ENCODE measurements at regions not wholly inside any gene's neighbourhood (a gene's known extent, or its start where the extent isn't known, plus 50 kb on each side); places are given as distances from the start of the nearest gene placed in this dataset.
A peak's percentile ranks its signal among the peaks of the same experiment; 100 is the strongest.

DNA sequence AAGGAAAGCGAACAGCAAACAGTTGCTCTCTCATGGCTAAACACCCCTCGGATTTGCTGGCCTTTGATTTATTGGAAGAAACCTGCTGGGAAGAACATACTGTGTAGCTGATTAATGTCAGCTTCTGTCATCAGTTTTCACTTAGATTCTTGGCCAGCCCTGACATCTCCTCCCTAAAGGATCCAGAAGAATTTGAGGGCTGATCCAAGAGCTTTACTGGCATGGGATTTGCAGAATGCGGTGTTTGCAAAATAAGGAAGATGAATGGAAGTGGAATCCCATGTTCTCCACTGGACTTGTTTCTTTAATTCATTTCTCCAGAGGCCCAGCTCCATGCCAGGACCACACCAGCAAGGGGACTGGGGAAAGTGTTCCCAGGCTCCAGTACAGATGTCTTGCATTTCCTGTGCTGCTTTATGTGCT lies 80.5 kb downstream of the RDH14 start:
- Histone ChIP-seq H3K36me3 (no peaks in the 10 kb centered on the region), H3K9me3 (replicated peaks) (no peaks in the 10 kb centered on the region), H3K27me3 (no peaks in the 10 kb centered on the region; the same call in 1 of the 2 replicates), H3K27ac (no peak overlapping the region), H3K4me1 (no peaks in the 10 kb centered on the region), H3K4me3 (no peak overlapping the region)
- no peak for DNase-seq

DNA sequence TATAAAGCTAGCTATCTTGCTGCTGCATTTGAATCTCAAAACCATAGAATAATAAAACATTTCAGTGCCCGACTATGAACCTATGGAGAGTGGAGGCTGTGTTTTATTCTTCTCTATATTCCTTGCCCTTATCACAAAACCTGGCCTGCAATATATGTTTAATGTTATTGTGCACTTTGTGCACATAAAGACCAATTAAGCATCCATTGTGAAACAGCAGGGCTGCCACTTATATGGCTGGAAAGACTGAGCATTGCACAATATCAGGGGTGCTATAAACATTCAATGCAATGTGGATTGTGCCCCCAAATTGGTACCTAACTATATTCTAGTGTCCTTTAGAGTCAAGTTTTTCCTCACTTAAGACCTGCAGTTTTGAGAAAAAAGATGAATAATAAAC lies 83.2 kb downstream of the RDH14 start:
- no peaks in the 10 kb centered on the region for H3K4me1 ChIP-seq

GRCh38 chr2:18476484-18476883 lies 84.0 kb downstream of the RDH14 start:
- H3K4me1 ChIP-seq: no peaks in the 10 kb centered on the region
- no peak overlapping the region for H3K4me3 ChIP-seq
- no peak overlapping the region for H3K27ac ChIP-seq
- no peaks in the 10 kb centered on the region for H3K36me3 ChIP-seq
- no peaks in the 10 kb centered on the region for H3K9me3 ChIP-seq (replicated peaks)
- H3K27me3 ChIP-seq: peaks cover 3% of the 10 kb centered on the region; the same call in 1 of the 2 replicates
- no peak for DNase-seq

More for the DNA sequence above, 83.2 kb downstream of the RDH14 start:
- no peak overlapping the region for H3K27ac ChIP-seq
- peaks cover 3% of the 10 kb centered on the region; the same call in 1 of the 2 replicates for H3K27me3 ChIP-seq
- no peaks in the 10 kb centered on the region for H3K36me3 ChIP-seq
- H3K4me3 ChIP-seq: no peak overlapping the region
- no peak for DNase-seq
- no peaks in the 10 kb centered on the region for H3K9me3 ChIP-seq (replicated peaks)

DNA sequence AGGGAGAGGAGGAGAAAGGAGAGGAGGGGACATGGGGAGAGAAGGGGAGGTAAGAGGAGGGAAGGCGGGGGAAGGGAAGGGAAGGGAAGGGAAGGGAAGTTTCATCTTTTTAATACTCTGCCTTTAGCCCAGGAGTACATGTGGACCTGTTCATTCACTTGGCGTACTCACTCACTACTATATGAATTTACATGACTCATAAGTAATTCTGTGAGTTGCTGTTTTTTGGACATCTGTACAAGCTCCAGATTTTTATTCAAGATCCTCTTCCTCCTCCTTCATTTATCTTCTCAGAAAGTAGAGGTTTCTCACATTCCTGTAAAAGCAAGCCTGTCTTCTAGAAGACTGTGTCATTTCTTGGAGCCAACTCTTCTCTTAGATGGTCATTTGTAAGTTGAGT lies 84.6 kb downstream of the RDH14 start:
- Histone ChIP-seq H3K27me3 (peaks cover 3% of the 10 kb centered on the region; the same call in 1 of the 2 replicates), H3K4me3 (no peak overlapping the region), H3K36me3 (no peaks in the 10 kb centered on the region), H3K4me1 (no peaks in the 10 kb centered on the region), H3K9me3 (replicated peaks) (no peaks in the 10 kb centered on the region), H3K27ac (no peak overlapping the region)
- DNase-seq: no peak

GRCh38 chr2:18474700-18475099 lies 85.8 kb downstream of the RDH14 start:
- peaks cover 5% of the 10 kb centered on the region; the same call in 1 of the 2 replicates for H3K27me3 ChIP-seq
- H3K4me1 ChIP-seq: no peaks in the 10 kb centered on the region
- no peak overlapping the region for H3K27ac ChIP-seq
- no peak overlapping the region for H3K4me3 ChIP-seq
- H3K36me3 ChIP-seq: no peaks in the 10 kb centered on the region
- no peak for DNase-seq
- no peaks in the 10 kb centered on the region for H3K9me3 ChIP-seq (replicated peaks)

GRCh38 chr2:18473241-18474181 lies 86.9 kb downstream of the RDH14 start:
- H3K27ac ChIP-seq: no peak overlapping the region
- H3K36me3 ChIP-seq: no peaks in the 10 kb centered on the region
- no peaks in the 10 kb centered on the region for H3K4me1 ChIP-seq
- H3K9me3 ChIP-seq (replicated peaks): no peaks in the 10 kb centered on the region
- H3K27me3 ChIP-seq: peaks cover 6% of the 10 kb centered on the region; the same call in 1 of the 2 replicates
- DNase-seq: no peak
- no peak overlapping the region for H3K4me3 ChIP-seq

DNA sequence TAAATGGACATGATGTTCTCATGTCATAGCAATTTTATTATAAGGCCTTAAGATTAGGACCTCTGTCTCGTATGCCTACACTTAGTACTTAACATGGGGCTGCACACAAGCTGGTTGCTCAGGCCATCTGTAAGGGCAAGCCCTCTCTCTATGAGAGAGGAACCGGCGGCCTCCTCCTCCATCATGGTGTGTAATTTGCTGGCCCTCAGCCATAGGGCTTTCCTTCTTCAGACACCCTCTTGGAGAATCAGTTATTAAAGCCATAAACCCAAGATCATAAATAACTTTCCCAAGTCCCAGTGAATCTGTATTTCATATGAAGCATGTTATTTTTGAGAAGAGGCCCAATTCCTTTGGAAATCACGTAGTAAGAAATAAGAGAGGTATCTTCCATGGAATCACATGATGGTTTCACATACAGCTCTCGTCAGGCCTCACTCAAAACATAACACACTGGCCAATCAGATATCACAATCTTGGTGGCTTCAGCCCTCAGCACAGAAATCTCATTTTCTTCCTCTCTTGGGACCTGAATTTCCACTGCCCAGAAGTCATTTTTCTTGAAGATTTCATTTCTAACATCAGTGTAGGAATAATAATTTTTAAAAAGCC lies 92.6 kb downstream of the RDH14 start:
- DNase-seq: no peak
- no peak overlapping the region for H3K27ac ChIP-seq

DNA sequence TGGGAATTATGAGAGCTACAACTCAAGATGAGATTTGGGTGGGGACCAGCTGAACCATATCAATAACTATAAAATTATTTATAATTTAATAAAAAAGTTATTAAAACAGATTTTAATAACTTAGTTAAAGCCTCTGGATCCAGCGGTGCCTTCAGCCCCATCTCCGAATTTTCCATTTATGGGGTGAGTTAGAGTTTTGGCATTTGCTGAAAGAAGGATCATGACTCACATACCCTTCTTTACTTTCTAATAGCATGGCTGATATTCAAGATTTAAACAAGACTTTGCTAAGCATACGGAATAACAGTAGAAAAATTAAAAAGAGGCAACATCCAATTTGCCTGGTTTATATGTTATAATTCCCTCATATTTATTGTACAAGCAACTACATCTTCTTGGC lies 94.5 kb downstream of the RDH14 start:
- no peaks in the 10 kb centered on the region for H3K9me3 ChIP-seq (replicated peaks)
- H3K27ac ChIP-seq: no peak overlapping the region
- no peaks in the 10 kb centered on the region for H3K36me3 ChIP-seq
- no peak overlapping the region for H3K4me3 ChIP-seq
- DNase-seq: no peak
- no peaks in the 10 kb centered on the region for H3K4me1 ChIP-seq
- peaks cover 2% of the 10 kb centered on the region; the same call in 1 of the 2 replicates for H3K27me3 ChIP-seq

More for the DNA sequence above, 92.6 kb downstream of the RDH14 start:
- peaks cover 4% of the 10 kb centered on the region; the same call in 1 of the 2 replicates for H3K27me3 ChIP-seq
- no peak overlapping the region for H3K4me3 ChIP-seq
- no peaks in the 10 kb centered on the region for H3K4me1 ChIP-seq
- no peaks in the 10 kb centered on the region for H3K9me3 ChIP-seq (replicated peaks)
- no peaks in the 10 kb centered on the region for H3K36me3 ChIP-seq

GRCh38 chr2:18464913-18465312 lies 95.5 kb downstream of the RDH14 start:
- Histone ChIP-seq H3K9me3 (replicated peaks) (no peaks in the 10 kb centered on the region), H3K27me3 (peaks cover 2% of the 10 kb centered on the region; the same call in 1 of the 2 replicates), H3K4me1 (no peaks in the 10 kb centered on the region), H3K36me3 (no peaks in the 10 kb centered on the region), H3K27ac (no peak overlapping the region), H3K4me3 (no peak overlapping the region)
- DNase-seq: no peak

DNA sequence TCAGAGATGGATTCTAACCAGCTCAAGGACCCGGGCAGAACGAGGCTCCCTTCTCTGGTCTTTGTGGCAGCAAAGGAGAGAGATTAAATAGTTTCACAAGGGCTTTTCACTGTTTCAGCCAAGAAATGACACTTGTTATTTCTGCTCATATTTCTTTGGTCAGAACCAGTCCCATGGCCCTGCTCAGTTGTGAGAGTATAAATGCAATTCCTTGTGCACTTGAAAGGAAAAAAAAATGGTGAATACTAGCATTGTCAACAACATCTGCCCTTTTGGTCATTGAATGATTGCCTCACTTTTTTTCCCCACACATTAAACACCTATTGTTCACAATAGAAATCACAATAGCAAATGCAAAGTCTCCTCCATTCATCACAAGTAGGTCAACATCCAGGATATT lies 104.4 kb downstream of the RDH14 start:
- Histone ChIP-seq H3K4me3 (no peak overlapping the region), H3K27ac (no peak overlapping the region), H3K4me1 (no peaks in the 10 kb centered on the region), H3K27me3 (peaks cover 2% of the 10 kb centered on the region; the same call in 1 of the 2 replicates), H3K36me3 (no peaks in the 10 kb centered on the region), H3K9me3 (replicated peaks) (no peaks in the 10 kb centered on the region)
- DNase-seq: no peak

- Histone ChIP-seq H3K27me3 (peaks cover 2% of the 10 kb centered on the region; the same call in 1 of the 2 replicates), H3K27ac (no peak overlapping the region), H3K4me1 (no peaks in the 10 kb centered on the region), H3K36me3 (no peaks in the 10 kb centered on the region), H3K9me3 (replicated peaks) (no peaks in the 10 kb centered on the region), H3K4me3 (no peak overlapping the region)
- peak in 1 of 2 experiments; percentile 14 for DNase-seq
Observed at GRCh38 chr2:18455236-18455862, 105.1 kb downstream of the RDH14 start.

- Histone ChIP-seq H3K4me3 (no peak overlapping the region), H3K27ac (no peak overlapping the region), H3K9me3 (replicated peaks) (no peaks in the 10 kb centered on the region), H3K36me3 (no peaks in the 10 kb centered on the region), H3K27me3 (peaks cover 2% of the 10 kb centered on the region; the same call in 1 of the 2 replicates), H3K4me1 (no peaks in the 10 kb centered on the region)
- no peak for DNase-seq
Observed at GRCh38 chr2:18454692-18455235, 105.7 kb downstream of the RDH14 start.

GRCh38 chr2:18446715-18447114 lies 113.7 kb downstream of the RDH14 start:
- no peaks in the 10 kb centered on the region for H3K27me3 ChIP-seq
- no peak overlapping the region for H3K27ac ChIP-seq
- H3K9me3 ChIP-seq (replicated peaks): no peaks in the 10 kb centered on the region
- no peak overlapping the region for H3K4me3 ChIP-seq
- DNase-seq: no peak
- no peaks in the 10 kb centered on the region for H3K4me1 ChIP-seq
- no peaks in the 10 kb centered on the region for H3K36me3 ChIP-seq

DNA sequence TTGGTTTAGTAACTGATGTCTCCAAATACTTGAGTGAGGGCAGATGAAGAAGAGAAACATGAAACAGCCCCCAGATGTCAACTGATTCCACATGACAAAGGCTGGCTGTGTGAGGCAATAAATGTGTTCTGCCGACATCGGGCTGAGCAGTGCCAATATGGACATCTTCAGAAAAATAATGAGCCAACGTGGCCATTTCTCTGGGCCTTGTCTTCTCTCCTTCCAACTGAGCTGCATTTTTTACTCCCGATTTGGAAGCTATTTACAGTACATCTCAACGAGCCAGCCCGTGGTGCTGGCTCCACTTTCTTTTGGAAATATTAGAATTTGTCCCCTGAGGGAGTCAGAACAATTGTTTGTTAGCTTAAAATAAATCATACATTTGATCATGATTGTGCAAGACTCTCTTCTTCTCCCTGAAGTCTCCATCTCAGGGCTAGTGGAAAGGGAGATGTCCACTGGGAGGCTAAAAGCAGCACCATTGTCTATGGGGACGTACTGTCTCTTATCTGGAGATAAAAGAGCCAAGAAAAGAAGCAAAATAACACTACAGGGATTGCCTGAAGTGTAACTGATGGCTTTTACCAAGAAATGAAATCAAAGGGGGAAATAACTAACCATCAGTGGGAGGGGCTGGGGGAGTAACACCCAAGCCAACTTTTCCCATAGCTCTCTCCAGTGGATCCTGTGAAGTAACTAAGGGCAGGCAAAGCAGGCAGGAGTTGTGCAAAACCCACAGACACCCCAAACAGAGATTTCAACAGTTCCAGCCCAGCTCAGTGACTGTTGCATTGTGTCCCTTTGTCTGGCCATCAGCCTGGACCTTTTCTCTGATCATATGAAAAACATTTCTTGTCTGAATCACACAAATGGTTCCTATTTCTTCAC lies 114.8 kb downstream of the RDH14 start:
- Histone ChIP-seq H3K27me3 (no peaks in the 10 kb centered on the region), H3K9me3 (replicated peaks) (no peaks in the 10 kb centered on the region), H3K4me3 (no peak overlapping the region), H3K36me3 (no peaks in the 10 kb centered on the region), H3K4me1 (no peaks in the 10 kb centered on the region), H3K27ac (no peak overlapping the region)
- no peak for DNase-seq
